ENCODE measurements at regions not wholly inside any gene's neighbourhood (a gene's known extent, or its start where the extent isn't known, plus 50 kb on each side); places are given as distances from the start of the nearest gene placed in this dataset.

GRCh38 chr15:95574053-95574452 is 756.4 kb upstream of the NR2F2 start:
- no peak for DNase-seq (ENCODE audit: low read depth)
- no peak for TF ChIP-seq CTCF (conservative IDR thresholded peaks at IDR 0.05; ENCODE audit: low read length)
- no peak overlapping the region for H3K4me3 ChIP-seq (ENCODE audit: low read length)

DNA sequence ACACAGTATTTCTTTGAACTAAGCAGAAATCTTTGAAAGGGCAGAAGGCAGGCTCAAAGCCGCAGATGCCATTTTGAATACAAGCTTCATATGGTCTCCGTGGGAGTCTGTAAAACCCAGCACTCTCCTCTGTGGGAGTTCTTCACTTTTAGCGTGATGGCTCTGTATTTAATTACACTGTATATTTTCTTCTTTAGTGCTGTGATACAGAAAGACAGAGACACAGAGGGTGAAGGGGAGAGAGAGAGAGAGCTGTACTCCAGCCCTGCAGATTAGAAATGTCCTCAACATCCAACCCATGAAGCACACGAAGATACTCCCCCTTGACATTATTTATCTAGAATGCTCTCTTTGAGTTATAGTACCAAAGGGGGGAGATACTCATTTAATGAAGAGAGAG is 752.6 kb upstream of the NR2F2 start:
- DNase-seq (ENCODE audit: low read depth), result no peak
- TF ChIP-seq CTCF (conservative IDR thresholded peaks at IDR 0.05; ENCODE audit: low read length), result no peak
- no peak overlapping the region for H3K4me3 ChIP-seq (ENCODE audit: low read length)

GRCh38 chr15:95580121-95580520 is 750.4 kb upstream of the NR2F2 start:
- H3K4me3 ChIP-seq (ENCODE audit: low read length), result no peak overlapping the region
- DNase-seq (ENCODE audit: low read depth), result no peak
- no peak for TF ChIP-seq CTCF (conservative IDR thresholded peaks at IDR 0.05; ENCODE audit: low read length)

GRCh38 chr15:95581595-95581994 is 748.9 kb upstream of the NR2F2 start:
- H3K4me3 ChIP-seq (ENCODE audit: low read length), result no peak overlapping the region
- TF ChIP-seq CTCF (conservative IDR thresholded peaks at IDR 0.05; ENCODE audit: low read length), result no peak
- DNase-seq (ENCODE audit: low read depth), result no peak

- TF ChIP-seq CTCF (conservative IDR thresholded peaks at IDR 0.05; ENCODE audit: low read length), result no peak
- DNase-seq (ENCODE audit: low read depth), result no peak
- H3K4me3 ChIP-seq (ENCODE audit: low read length), result no peak overlapping the region
These were observed 746.4 kb upstream of the NR2F2 start for GRCh38 chr15:95584088-95584487.

GRCh38 chr15:95588056-95588455 is 742.4 kb upstream of the NR2F2 start:
- DNase-seq (ENCODE audit: low read depth), result no peak
- TF ChIP-seq CTCF (conservative IDR thresholded peaks at IDR 0.05; ENCODE audit: low read length), result no peak
- no peak overlapping the region for H3K4me3 ChIP-seq (ENCODE audit: low read length)

GRCh38 chr15:95590533-95591044 is 739.9 kb upstream of the NR2F2 start:
- TF ChIP-seq CTCF (conservative IDR thresholded peaks at IDR 0.05; ENCODE audit: low read length), result no peak
- no peak overlapping the region for H3K4me3 ChIP-seq (ENCODE audit: low read length)
- no peak for DNase-seq (ENCODE audit: low read depth)

Data from AG10803 (cell line).